Karpas-422 (cell line): ENCODE measurements at regions not wholly inside any gene's neighbourhood (a gene's known extent, or its start where the extent isn't known, plus 50 kb on each side); places are given as distances from the start of the nearest gene placed in this dataset.
"Not testable (repeated sequence)": the region's sequence is repeated elsewhere in the genome, so short reads cannot be mapped to it uniquely, and the experiment has no call there.

ENCODE experiments used
- DNase-seq: peaks from one replicate; pipeline ENCODE4 v3.0.0-alpha.2; 2015
- H2AFZ ChIP-seq: fragments of 200-600 bp; sonication (generic); 2 replicates; pipeline ENCODE4 v1.6.1; 2014; ENCODE audit warnings: antibody characterized with exemption, low read length, mixed read lengths
- H3K27ac ChIP-seq: fragments of 200-600 bp; sonication (generic); 2 replicates; pipeline ENCODE4 v1.5.1; 2014; ENCODE audit warnings: mild to moderate bottlenecking, low read length, moderate library complexity
- H3K27me3 ChIP-seq: fragments of 200-600 bp; sonication (generic); 2 replicates; pipeline ENCODE4 v1.6.1; 2014; ENCODE audit warnings: low read length, mixed read lengths
- H3K36me3 ChIP-seq: fragments of 200-600 bp; sonication (generic); 2 replicates; pipeline ENCODE4 v1.6.1; 2014; ENCODE audit warnings: low read length, mixed read lengths; ENCODE audit not compliant: insufficient read depth
- H3K4me1 ChIP-seq: fragments of 200-600 bp; sonication (generic); 2 replicates; pipeline ENCODE4 v1.6.1; 2014; ENCODE audit warnings: mild to moderate bottlenecking, low read length, mixed read lengths
- H3K4me2 ChIP-seq: fragments of 200-600 bp; sonication (generic); 2 replicates; pipeline ENCODE4 v1.6.1; 2014; ENCODE audit warnings: low read length, low read depth, mild to moderate bottlenecking; ENCODE audit not compliant: poor library complexity, severe bottlenecking
- H3K4me3 ChIP-seq: fragments of 200-600 bp; sonication (generic); 2 replicates; pipeline ENCODE4 v1.5.1; 2014; ENCODE audit warnings: mild to moderate bottlenecking, antibody characterized with exemption, low read length, mixed read lengths
- H3K79me2 ChIP-seq: fragments of 200-600 bp; sonication (generic); 2 replicates; pipeline ENCODE4 v1.6.1; 2014; ENCODE audit warnings: mild to moderate bottlenecking, low read length, mixed read lengths
- H3K9ac ChIP-seq: fragments of 200-600 bp; sonication (generic); 2 replicates; pipeline ENCODE4 v1.6.0; 2014; ENCODE audit warnings: low read length
- H3K9me2 ChIP-seq: fragments of 200-600 bp; sonication (generic), shearing (Covaris generic); replicated peaks from 2 replicates; pipeline ENCODE4 v1.6.0; 2014; ENCODE audit warnings: mild to moderate bottlenecking, low read length, moderate library complexity; ENCODE audit not compliant: insufficient read depth
- H3K9me3 ChIP-seq: fragments of 300-700, 200-600 bp; sonication (generic); 2 replicates; pipeline ENCODE4 v1.6.1; 2014; ENCODE audit warnings: low read length, mixed read lengths
- H4K20me1 ChIP-seq: fragments of 200-600 bp; sonication (generic); 2 replicates; pipeline ENCODE4 v1.6.1; 2014; ENCODE audit warnings: mild to moderate bottlenecking, antibody characterized with exemption, low read length, low read depth; ENCODE audit not compliant: insufficient read depth

DNA sequence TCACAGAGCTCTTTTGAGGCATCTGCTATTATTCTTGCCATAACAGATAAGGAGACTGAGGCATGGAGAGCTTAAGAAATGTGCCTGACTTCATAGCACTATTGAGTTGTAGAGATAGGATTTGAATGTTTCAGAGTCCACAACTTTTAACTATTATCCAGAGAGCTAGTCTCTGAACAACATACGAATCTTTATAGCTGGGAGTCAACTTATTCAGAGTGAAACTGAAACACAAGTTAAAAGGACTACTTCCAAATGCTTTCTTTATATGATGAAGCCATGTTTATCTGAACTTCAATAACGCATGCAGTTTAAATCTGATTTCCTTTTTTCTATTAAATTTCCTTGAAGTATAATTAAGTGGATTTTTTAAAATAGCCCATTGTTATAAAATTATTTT, 268.8 kb downstream of the IKZF2 start:
- H3K9ac ChIP-seq: no peak overlapping the region
- H4K20me1 ChIP-seq: no peaks in the 10 kb centered on the region
- no peaks in the 10 kb centered on the region for H3K27me3 ChIP-seq
- H2AFZ ChIP-seq: no peak overlapping the region
- no peaks in the 10 kb centered on the region for H3K9me2 ChIP-seq
- no peaks in the 10 kb centered on the region for H3K9me3 ChIP-seq
- H3K27ac ChIP-seq: no peak overlapping the region
- DNase-seq: no peak
- H3K4me2 ChIP-seq: no peak overlapping the region
- no peak overlapping the region for H3K4me3 ChIP-seq
- H3K4me1 ChIP-seq: no peaks in the 10 kb centered on the region
- no peaks in the 10 kb centered on the region for H3K79me2 ChIP-seq
- no peaks in the 10 kb centered on the region for H3K36me3 ChIP-seq

DNA sequence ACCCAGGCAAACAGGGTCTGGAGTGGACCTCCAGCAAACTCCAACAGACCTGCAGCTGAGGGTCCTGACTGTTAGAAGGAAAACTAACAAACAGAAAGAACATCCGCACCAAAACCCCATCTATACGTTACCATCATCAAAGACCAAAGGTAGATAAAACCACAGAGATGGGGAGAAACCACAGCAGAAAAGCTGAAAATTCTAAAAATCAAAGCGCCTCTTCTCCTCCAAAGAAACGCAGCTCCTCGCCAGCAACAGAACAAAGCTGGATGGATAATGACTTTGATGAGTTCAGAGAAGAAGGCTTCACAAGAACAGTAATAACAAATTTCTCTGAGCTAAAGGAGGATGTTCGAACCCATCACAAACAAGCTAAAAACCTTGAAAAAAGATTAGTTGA, 274.9 kb downstream of the IKZF2 start:
- DNase-seq, H3K27ac ChIP-seq, H3K4me3 ChIP-seq, H3K4me2 ChIP-seq, H3K79me2 ChIP-seq, H3K36me3 ChIP-seq, H3K9me2 ChIP-seq, H4K20me1 ChIP-seq, H3K27me3 ChIP-seq, H3K4me1 ChIP-seq, H2AFZ ChIP-seq, H3K9ac ChIP-seq: not testable (repeated sequence)
- peaks cover 12% of the 10 kb centered on the region for H3K9me3 ChIP-seq

DNA sequence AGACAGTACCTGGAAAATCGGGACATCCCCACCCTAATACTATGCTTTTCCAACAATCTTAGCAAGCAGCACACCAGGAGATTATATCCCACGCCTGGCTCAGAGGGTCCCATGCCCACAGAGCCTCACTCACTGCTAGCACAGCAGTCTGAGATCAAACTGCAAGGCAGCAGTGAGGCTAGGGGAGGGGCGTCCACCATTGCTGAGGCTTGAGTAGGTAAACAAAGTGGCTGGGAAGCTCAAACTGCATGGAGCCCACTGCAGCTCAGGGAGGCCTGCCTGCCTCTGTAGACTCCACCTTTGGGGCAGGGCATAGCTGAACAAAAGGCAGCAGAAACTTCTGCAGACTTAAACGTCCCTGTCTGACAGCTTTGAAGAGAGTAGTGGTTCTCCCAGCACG, 275.5 kb downstream of the IKZF2 start:
- H3K4me2 ChIP-seq, H3K27ac ChIP-seq, H3K9me2 ChIP-seq, H3K79me2 ChIP-seq, H3K4me1 ChIP-seq, H3K27me3 ChIP-seq, H3K9ac ChIP-seq, H4K20me1 ChIP-seq, DNase-seq, H3K4me3 ChIP-seq, H3K36me3 ChIP-seq, H2AFZ ChIP-seq: not testable (repeated sequence)
- H3K9me3 ChIP-seq: peaks cover 12% of the 10 kb centered on the region

DNA sequence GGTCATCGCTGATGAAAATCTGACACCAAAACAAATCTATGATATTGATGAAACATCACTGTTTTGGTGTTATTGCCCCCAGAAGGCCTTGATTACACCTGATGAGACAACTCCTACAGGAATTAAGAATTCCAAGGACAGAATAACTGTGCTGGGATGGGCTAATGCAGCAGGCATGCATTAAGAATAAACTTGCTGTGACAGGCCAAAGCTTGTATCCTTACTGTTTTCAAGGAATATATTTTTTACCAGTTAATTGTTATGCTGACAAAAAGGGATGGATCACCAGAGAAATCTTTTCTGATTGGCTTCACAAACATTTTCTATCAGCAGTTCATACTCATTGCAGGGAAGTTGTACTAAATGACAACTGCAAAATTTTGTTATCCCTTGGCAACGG, 278.2 kb downstream of the IKZF2 start:
- Histone ChIP-seq H4K20me1 (no peaks in the 10 kb centered on the region), H3K9me2 (no peaks in the 10 kb centered on the region), H3K36me3 (no peaks in the 10 kb centered on the region), H3K9ac (no peak overlapping the region), H3K27ac (no peak overlapping the region), H2AFZ (no peak overlapping the region), H3K27me3 (no peaks in the 10 kb centered on the region), H3K79me2 (no peaks in the 10 kb centered on the region), H3K4me2 (no peak overlapping the region), H3K9me3 (peaks cover 15% of the 10 kb centered on the region), H3K4me1 (no peaks in the 10 kb centered on the region), H3K4me3 (no peak overlapping the region)
- no peak for DNase-seq

DNA sequence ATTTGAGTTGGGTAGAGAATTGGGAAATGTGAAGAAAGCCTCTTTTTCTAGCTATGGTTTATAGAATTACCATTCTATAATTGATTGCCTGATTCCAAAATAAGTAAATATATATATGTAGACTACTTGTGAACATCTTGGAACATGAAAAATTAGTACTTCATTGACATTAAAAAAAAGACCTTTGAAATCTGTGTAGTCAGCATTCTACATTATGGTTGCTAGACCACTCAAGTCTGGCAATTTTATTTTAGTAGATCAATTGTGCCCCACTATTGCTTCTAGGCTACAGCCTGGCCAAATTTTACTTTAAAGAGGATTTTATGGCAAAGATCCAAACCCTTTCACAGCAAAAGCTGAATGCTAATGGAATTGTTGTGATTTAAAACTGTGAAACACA, 279.8 kb downstream of the IKZF2 start:
- no peak overlapping the region for H3K27ac ChIP-seq
- no peak overlapping the region for H2AFZ ChIP-seq
- H3K9me2 ChIP-seq: no peaks in the 10 kb centered on the region
- DNase-seq: no peak
- no peak overlapping the region for H3K4me2 ChIP-seq
- no peaks in the 10 kb centered on the region for H4K20me1 ChIP-seq
- peaks cover 16% of the 10 kb centered on the region for H3K9me3 ChIP-seq
- no peaks in the 10 kb centered on the region for H3K36me3 ChIP-seq
- no peaks in the 10 kb centered on the region for H3K27me3 ChIP-seq
- H3K9ac ChIP-seq: no peak overlapping the region
- H3K4me1 ChIP-seq: no peaks in the 10 kb centered on the region
- no peak overlapping the region for H3K4me3 ChIP-seq
- H3K79me2 ChIP-seq: no peaks in the 10 kb centered on the region

DNA sequence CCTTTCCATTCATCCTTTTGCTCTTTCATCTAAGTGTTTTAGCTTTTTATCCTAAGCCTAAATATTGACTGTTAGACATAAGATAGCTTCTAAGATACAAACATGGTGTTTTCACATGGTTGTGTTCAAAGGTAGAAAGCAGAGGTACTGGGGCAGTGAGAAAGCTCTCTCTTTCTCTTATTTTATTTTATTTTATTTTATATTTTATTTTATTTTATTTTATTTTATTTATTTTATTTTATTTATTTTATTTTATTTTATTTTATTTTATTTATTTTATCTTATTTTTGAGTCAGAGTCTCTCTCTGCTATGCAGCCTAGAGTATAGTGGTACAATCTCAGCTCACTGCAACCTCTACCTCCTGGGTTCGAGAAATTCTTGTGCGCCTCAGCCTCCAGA, 287.2 kb downstream of the IKZF2 start:
- no peak overlapping the region for H3K27ac ChIP-seq
- H3K4me3 ChIP-seq: no peak overlapping the region
- H3K4me2 ChIP-seq: no peak overlapping the region
- no peak overlapping the region for H2AFZ ChIP-seq
- no peak for DNase-seq
- no peaks in the 10 kb centered on the region for H3K79me2 ChIP-seq
- H3K4me1 ChIP-seq: no peaks in the 10 kb centered on the region
- no peaks in the 10 kb centered on the region for H3K27me3 ChIP-seq
- H3K9ac ChIP-seq: no peak overlapping the region
- H3K9me2 ChIP-seq: no peaks in the 10 kb centered on the region
- peaks cover 20% of the 10 kb centered on the region for H3K9me3 ChIP-seq
- H3K36me3 ChIP-seq: no peaks in the 10 kb centered on the region
- no peaks in the 10 kb centered on the region for H4K20me1 ChIP-seq

DNA sequence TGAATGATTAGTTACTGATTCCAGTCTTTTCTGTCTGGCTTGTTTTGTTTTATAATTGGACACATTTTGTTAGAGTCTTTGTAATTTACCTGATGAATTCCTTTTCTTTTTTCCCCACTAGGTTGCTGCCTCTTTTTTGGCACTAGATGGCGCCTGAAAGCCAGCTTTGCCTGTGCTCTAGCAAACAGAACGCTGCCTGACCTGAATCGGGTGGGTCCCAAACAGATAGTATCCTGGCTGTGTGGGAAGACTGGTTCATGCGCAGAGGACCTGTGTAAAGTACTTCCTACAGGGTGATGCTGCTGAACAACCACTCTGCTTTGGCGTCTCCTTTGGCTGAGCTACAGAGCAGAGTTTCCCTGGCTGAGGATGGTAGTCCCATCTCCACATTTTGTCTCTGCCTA, 288.2 kb downstream of the IKZF2 start:
- no peak overlapping the region for H3K4me3 ChIP-seq
- no peaks in the 10 kb centered on the region for H3K9me2 ChIP-seq
- DNase-seq: peak; percentile 79
- H4K20me1 ChIP-seq: no peaks in the 10 kb centered on the region
- no peaks in the 10 kb centered on the region for H3K36me3 ChIP-seq
- H3K4me2 ChIP-seq: no peak overlapping the region
- no peak overlapping the region for H3K27ac ChIP-seq
- no peaks in the 10 kb centered on the region for H3K79me2 ChIP-seq
- peaks cover 21% of the 10 kb centered on the region for H3K9me3 ChIP-seq
- H2AFZ ChIP-seq: no peak overlapping the region
- H3K27me3 ChIP-seq: no peaks in the 10 kb centered on the region
- no peaks in the 10 kb centered on the region for H3K4me1 ChIP-seq
- no peak overlapping the region for H3K9ac ChIP-seq

DNA sequence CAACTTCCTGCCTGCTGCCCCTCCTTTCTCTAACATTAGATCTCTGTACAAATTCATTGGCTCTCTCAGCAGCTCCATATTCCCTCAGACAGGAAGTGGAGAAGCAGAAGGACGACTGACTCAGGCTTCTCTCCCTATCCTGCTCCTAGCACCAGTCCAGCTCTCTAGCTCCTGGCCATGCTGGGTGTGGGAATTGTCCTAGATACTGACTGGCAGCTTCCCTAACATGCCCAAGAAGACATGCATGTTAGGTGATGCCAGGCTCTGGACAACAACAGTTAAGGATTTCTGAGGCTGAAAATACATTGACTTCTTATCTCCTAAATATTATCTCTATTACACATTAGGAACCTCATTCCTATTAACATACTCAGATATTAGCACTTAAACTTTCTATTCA, 292.9 kb downstream of the IKZF2 start:
- no peaks in the 10 kb centered on the region for H3K9me2 ChIP-seq
- no peaks in the 10 kb centered on the region for H3K79me2 ChIP-seq
- no peak overlapping the region for H3K27ac ChIP-seq
- no peak overlapping the region for H3K9ac ChIP-seq
- no peaks in the 10 kb centered on the region for H3K4me1 ChIP-seq
- H4K20me1 ChIP-seq: no peaks in the 10 kb centered on the region
- H3K9me3 ChIP-seq: peaks cover 15% of the 10 kb centered on the region
- H3K4me3 ChIP-seq: no peak overlapping the region
- no peaks in the 10 kb centered on the region for H3K36me3 ChIP-seq
- DNase-seq: no peak
- H3K4me2 ChIP-seq: no peak overlapping the region
- H3K27me3 ChIP-seq: no peaks in the 10 kb centered on the region
- H2AFZ ChIP-seq: no peak overlapping the region

DNA sequence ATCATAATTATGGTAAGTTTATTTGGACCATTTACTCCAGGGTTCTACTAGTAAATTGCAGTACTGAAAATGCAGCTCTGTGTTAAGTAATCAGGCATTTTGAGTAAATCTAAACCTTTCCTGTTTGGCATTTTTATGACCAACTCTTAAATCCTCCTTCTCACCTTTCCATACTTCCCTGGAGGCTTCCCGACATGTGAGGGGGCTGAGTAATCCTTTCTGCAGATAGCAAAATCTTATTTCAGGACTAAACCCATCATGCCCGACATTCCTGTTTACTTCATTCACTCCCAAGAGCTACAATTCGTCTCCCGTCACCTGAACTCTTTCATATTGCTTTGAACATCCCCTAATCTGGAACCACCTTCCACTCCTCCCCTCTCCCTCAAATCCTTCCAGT, 296.6 kb downstream of the IKZF2 start:
- no peak overlapping the region for H2AFZ ChIP-seq
- H3K4me1 ChIP-seq: no peaks in the 10 kb centered on the region
- H3K79me2 ChIP-seq: no peaks in the 10 kb centered on the region
- no peaks in the 10 kb centered on the region for H4K20me1 ChIP-seq
- no peaks in the 10 kb centered on the region for H3K9me2 ChIP-seq
- H3K9me3 ChIP-seq: peaks cover 10% of the 10 kb centered on the region
- no peak overlapping the region for H3K9ac ChIP-seq
- H3K4me2 ChIP-seq: no peak overlapping the region
- no peak overlapping the region for H3K27ac ChIP-seq
- DNase-seq: no peak
- no peaks in the 10 kb centered on the region for H3K36me3 ChIP-seq
- no peaks in the 10 kb centered on the region for H3K27me3 ChIP-seq
- no peak overlapping the region for H3K4me3 ChIP-seq
